CD14-positive monocyte (primary cell): ENCODE measurements at regions not wholly inside any gene's neighbourhood (a gene's known extent, or its start where the extent isn't known, plus 50 kb on each side); places are given as distances from the start of the nearest gene placed in this dataset.

Source experiments
- DNase-seq, 3 donors: peaks; one replicate each; pipeline ENCODE4 v3.0.0-alpha.2; 2011 to 2022
- H2AFZ ChIP-seq: 2 replicates; pipeline ENCODE4 v1.6.0; 2012; ENCODE audit warnings: mild to moderate bottlenecking, low read depth, low read length, inconsistent platforms; ENCODE audit not compliant: insufficient read depth, poor library complexity, severe bottlenecking
- H3K27ac ChIP-seq, 2 donors: 1 replicate in 1 of 2; 2 replicates in 1 of 2; pipeline ENCODE4 v1.5.1; 2012 to 2013; ENCODE audit warnings: low read length in 2 of 2, control low read depth in 1 of 2, inconsistent platforms in 1 of 2, low read depth in 1 of 2, mild to moderate bottlenecking in 1 of 2
- H3K27me3 ChIP-seq, 2 donors: one replicate each; pipeline versions ENCODE4 v1.6.0 to v1.6.1; 2011 to 2013; ENCODE audit warnings: low read length in 2 of 2; ENCODE audit not compliant: control insufficient read depth in 2 of 2, insufficient read depth in 2 of 2
- H3K36me3 ChIP-seq, 2 donors: replicated peaks in 1 of 2; 1 replicate in 1 of 2; 2 replicates in 1 of 2; pipeline versions ENCODE4 v1.5.1 to v1.6.1; 2012 to 2013; ENCODE audit warnings: low read length in 2 of 2, control low read depth in 1 of 2, inconsistent platforms in 1 of 2, mild to moderate bottlenecking in 1 of 2; ENCODE audit not compliant: insufficient read depth in 2 of 2, control insufficient read depth in 1 of 2
- H3K4me1 ChIP-seq, 2 donors: 1 replicate in 1 of 2; 2 replicates in 1 of 2; pipeline versions ENCODE4 v1.5.1 to v1.6.1; 2012 to 2013; ENCODE audit warnings: low read length in 2 of 2, control low read depth in 1 of 2, inconsistent platforms in 1 of 2, mild to moderate bottlenecking in 1 of 2, moderate library complexity in 1 of 2; ENCODE audit not compliant: insufficient read depth in 2 of 2, control insufficient read depth in 1 of 2
- H3K4me2 ChIP-seq: replicated peaks from 2 replicates; pipeline ENCODE3; 2012; ENCODE audit warnings: low read length, moderate library complexity, mild to moderate bottlenecking; ENCODE audit not compliant: poor library complexity, severe bottlenecking; ENCODE audit errors: extremely low read depth
- H3K4me3 ChIP-seq, 3 experiments: fragments of 200-600 bp in 1 of 3; sonication (generic) in 1 of 3; replicated peaks in 1 of 3; 1 replicate in 2 of 3; 2 replicates in 1 of 3; pipeline ENCODE4 v1.5.1; 2011 to 2013; ENCODE audit warnings: low read length in 3 of 3, mild to moderate bottlenecking in 3 of 3, control low read depth in 2 of 3, low read depth in 2 of 3, inconsistent platforms in 1 of 3, moderate library complexity in 1 of 3
- H3K79me2 ChIP-seq: 2 replicates; pipeline ENCODE4 v1.6.0; 2012; ENCODE audit warnings: mild to moderate bottlenecking, control low read depth, inconsistent platforms, low read length, moderate library complexity; ENCODE audit not compliant: insufficient read depth
- H3K9ac ChIP-seq: 2 replicates; pipeline ENCODE4 v1.6.0; 2017; ENCODE audit warnings: low read length, mild to moderate bottlenecking; ENCODE audit not compliant: insufficient read depth, poor library complexity, severe bottlenecking
- H3K9me3 ChIP-seq, 2 donors: replicated peaks in 1 of 2; 1 replicate in 1 of 2; 2 replicates in 1 of 2; pipeline versions ENCODE4 v1.5.1 to v1.6.1; 2012 to 2013; ENCODE audit warnings: low read length in 2 of 2, control low read depth in 1 of 2; ENCODE audit not compliant: control insufficient read depth in 1 of 2, insufficient read depth in 1 of 2
- H4K20me1 ChIP-seq: 2 replicates; pipeline ENCODE4 v1.6.0; 2012; ENCODE audit warnings: mild to moderate bottlenecking, low read length, control low read depth, moderate library complexity; ENCODE audit not compliant: insufficient read depth
- H3K27ac Mint-ChIP-seq, 7 donors: one replicate each; pipeline ENCODE4 v1.8.0; 2020; ENCODE audit warnings: mild to moderate bottlenecking in 7 of 7, mixed read lengths in 7 of 7, moderate library complexity in 6 of 7, inconsistent platforms in 2 of 7
- H3K27me3 Mint-ChIP-seq, 3 donors: one replicate each; pipeline ENCODE4 v1.8.0; 2021 to 2022; ENCODE audit warnings: low read depth in 3 of 3, mild to moderate bottlenecking in 3 of 3, mixed read lengths in 3 of 3, moderate library complexity in 3 of 3, inconsistent platforms in 1 of 3
- H3K36me3 Mint-ChIP-seq, 2 donors: one replicate each; pipeline ENCODE4 v1.8.0; 2020; ENCODE audit warnings: mixed read lengths in 2 of 2, inconsistent platforms in 1 of 2, mild to moderate bottlenecking in 1 of 2
- H3K4me1 Mint-ChIP-seq: one replicate; pipeline ENCODE4 v1.8.0; 2020; ENCODE audit warnings: mild to moderate bottlenecking, mixed read lengths
- H3K4me3 Mint-ChIP-seq, 2 donors: one replicate each; pipeline ENCODE4 v1.8.0; 2020; ENCODE audit warnings: mild to moderate bottlenecking in 2 of 2, mixed read lengths in 2 of 2, moderate library complexity in 1 of 2
- H3K9me3 Mint-ChIP-seq, 7 donors: one replicate each; pipeline ENCODE4 v1.8.0; 2020 to 2022; ENCODE audit warnings: mixed read lengths in 7 of 7, mild to moderate bottlenecking in 6 of 7, moderate library complexity in 6 of 7, inconsistent platforms in 2 of 7
- CTCF ChIP-seq: fragments of 200-600 bp; IDR thresholded peaks from one replicate; pipeline ENCODE4 v1.8.0; 2022; ENCODE audit warnings: antibody characterized with exemption, mild to moderate bottlenecking
- WGBS: methylation state at CpG from one replicate; pipeline ENCODE4 v1.1.5; 2013; ENCODE audit warnings: missing lambda C conversion rate; ENCODE audit not compliant: insufficient coverage; 5-methylcytosine and 5-hydroxymethylcytosine counted together
- intact Hi-C, 2 donors: fragments of 100-400 bp; cut with micrococcal nuclease; formaldehyde crosslinking; loops; one replicate each; pipeline versions ENCODE4 v1.15.0 to v1.15.1; 2023

DNA sequence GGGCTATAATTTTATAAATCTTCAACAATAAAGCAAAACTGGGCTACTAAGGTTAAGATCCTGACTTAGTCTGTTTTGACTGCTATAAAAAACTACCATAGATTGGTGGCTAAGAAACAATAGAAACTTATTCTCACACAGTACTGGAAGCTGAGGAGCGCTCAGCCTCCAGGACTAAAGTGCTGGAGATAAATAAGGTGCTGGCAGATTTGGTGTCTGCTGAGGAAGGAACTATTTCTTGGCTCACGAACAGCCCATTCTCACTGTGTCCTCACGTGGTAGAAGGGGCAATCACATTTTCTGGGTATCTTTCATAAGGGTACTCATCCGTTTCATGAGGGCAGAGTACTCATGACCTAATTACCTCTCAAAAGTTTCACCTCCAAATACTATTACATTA is 166.8 kb upstream of the CBLB start:
- Mint-ChIP-seq H3K9me3 (peaks cover 0 to 9% (median 6%) of the 10 kb centered on the region in 7 donors), H3K27me3 (peaks cover 0 to 4% (median 0%) of the 10 kb centered on the region in 3 donors), H3K27ac (no peak overlapping the region), H3K4me3 (no peak overlapping the region), H3K4me1 (no peaks in the 10 kb centered on the region), H3K36me3 (no peaks in the 10 kb centered on the region)
- no peak overlapping the region for H3K4me3 ChIP-seq
- no peaks in the 10 kb centered on the region for H3K27me3 ChIP-seq
- no peak overlapping the region for H3K27ac ChIP-seq
- no peaks in the 10 kb centered on the region for H3K79me2 ChIP-seq
- intact Hi-C loops, result no loop called here
- peaks cover 0 to 8% of the 10 kb centered on the region in 2 donors for H3K9me3 ChIP-seq
- no peak for DNase-seq
- no peak overlapping the region for H2AFZ ChIP-seq
- no peaks in the 10 kb centered on the region for H4K20me1 ChIP-seq
- WGBS, result no CpG with 5 or more reads among the region's 4 CpGs
- no peak for TF ChIP-seq CTCF
- H3K9ac ChIP-seq, result no peak overlapping the region
- no peaks in the 10 kb centered on the region for H3K4me1 ChIP-seq
- no peak overlapping the region for H3K4me2 ChIP-seq
- no peaks in the 10 kb centered on the region for H3K36me3 ChIP-seq

- Histone ChIP-seq H3K36me3 (no peaks in the 10 kb centered on the region), H3K27ac (no peak overlapping the region), H3K4me2 (no peak overlapping the region), H3K27me3 (no peaks in the 10 kb centered on the region), H3K4me1 (no peaks in the 10 kb centered on the region), H3K9me3 (peaks cover 0 to 8% of the 10 kb centered on the region in 2 donors), H2AFZ (no peak overlapping the region), H3K79me2 (no peaks in the 10 kb centered on the region), H3K4me3 (no peak overlapping the region), H4K20me1 (no peaks in the 10 kb centered on the region), H3K9ac (no peak overlapping the region)
- H3K27ac Mint-ChIP-seq, result peak overlapping the region in 1 of 7 donors; percentile 46
- no peak overlapping the region for H3K4me3 Mint-ChIP-seq
- intact Hi-C loops, result no loop called here
- TF ChIP-seq CTCF, result no peak
- DNase-seq, result no peak
- no CpG with 5 or more reads among the region's 1 CpG for WGBS
- H3K9me3 Mint-ChIP-seq, result peaks cover 0 to 9% (median 6%) of the 10 kb centered on the region in 7 donors
- H3K27me3 Mint-ChIP-seq, result peaks cover 0 to 4% (median 0%) of the 10 kb centered on the region in 3 donors
- no peaks in the 10 kb centered on the region for H3K4me1 Mint-ChIP-seq
- no peaks in the 10 kb centered on the region for H3K36me3 Mint-ChIP-seq
These were observed 167.9 kb upstream of the CBLB start for GRCh38 chr3:106036696-106037095.
